ENCODE measurements at regions not wholly inside any gene's neighbourhood (a gene's known extent, or its start where the extent isn't known, plus 50 kb on each side); places are given as distances from the start of the nearest gene placed in this dataset.
A peak's percentile ranks its signal among the peaks of the same experiment; 100 is the strongest.

- no peak for DNase-seq
- Mint-ChIP-seq H3K9me3 (no peaks in the 10 kb centered on the region), H3K36me3 (ENCODE audit: low read depth) (no peaks in the 10 kb centered on the region), H3K27me3 (peaks cover 2% of the 10 kb centered on the region), H3K4me3 (no peak overlapping the region), H3K4me1 (peaks cover 1% of the 10 kb centered on the region), H3K27ac (no peak overlapping the region)
- ChIA-PET POLR2A (no interaction called here), CTCF (no interaction called here)
Observed at GRCh38 chr7:135844903-135845302, 96.3 kb upstream of the FAM180A start.

- ChIA-PET CTCF (interaction anchor here (0.6 kb wide), 1 partner anchor 17 kb away, joined by 3 read pairs; no protein-coding TSS in a partner anchor), POLR2A (no interaction called here)
- H3K9me3 Mint-ChIP-seq, result no peaks in the 10 kb centered on the region
- H3K36me3 Mint-ChIP-seq (ENCODE audit: low read depth), result no peaks in the 10 kb centered on the region
- no peak overlapping the region for H3K4me3 Mint-ChIP-seq
- H3K4me1 Mint-ChIP-seq, result peaks cover 1% of the 10 kb centered on the region
- peaks cover 2% of the 10 kb centered on the region for H3K27me3 Mint-ChIP-seq
- no peak for DNase-seq
- no peak overlapping the region for H3K27ac Mint-ChIP-seq
Observed at GRCh38 chr7:135843214-135843613, 94.6 kb upstream of the FAM180A start.

- ChIA-PET POLR2A (no interaction called here), CTCF (no interaction called here)
- Mint-ChIP-seq H3K4me1 (peaks cover 1% of the 10 kb centered on the region), H3K9me3 (no peaks in the 10 kb centered on the region), H3K36me3 (ENCODE audit: low read depth) (no peaks in the 10 kb centered on the region), H3K27ac (no peak overlapping the region), H3K27me3 (peaks cover 2% of the 10 kb centered on the region), H3K4me3 (no peak overlapping the region)
- DNase-seq, result no peak
Observed at GRCh38 chr7:135842446-135843179, 94.0 kb upstream of the FAM180A start.

GRCh38 chr7:135840591-135840990 is 92.0 kb upstream of the FAM180A start:
- POLR2A ChIA-PET, result no interaction called here
- no peak overlapping the region for H3K4me3 Mint-ChIP-seq

DNA sequence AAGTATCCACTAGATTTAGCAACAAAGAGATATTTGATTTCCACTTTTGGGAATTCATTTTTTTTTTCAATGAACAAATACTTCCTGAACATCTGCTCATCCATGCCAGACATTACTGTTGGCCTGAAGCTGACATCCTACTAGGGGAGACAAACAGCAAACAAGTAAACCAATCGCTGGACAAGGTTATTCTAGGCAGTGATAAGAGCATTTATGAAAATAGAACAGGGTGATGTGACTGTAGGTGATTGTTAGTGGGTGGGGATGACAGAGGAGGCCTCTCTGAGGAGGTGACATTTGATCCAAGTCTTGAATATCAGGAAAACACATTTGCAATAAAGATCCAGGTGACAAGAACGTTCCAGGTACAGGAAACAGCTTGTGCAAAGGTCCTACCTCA is 89.1 kb upstream of the FAM180A start:
- Mint-ChIP-seq H3K4me3 (no peak overlapping the region), H3K9me3 (no peaks in the 10 kb centered on the region), H3K4me1 (no peaks in the 10 kb centered on the region), H3K27ac (no peak overlapping the region), H3K27me3 (peaks cover 2% of the 10 kb centered on the region), H3K36me3 (ENCODE audit: low read depth) (no peaks in the 10 kb centered on the region)
- CTCF ChIA-PET, result interaction anchor here (0.8 kb wide), 1 partner anchor 31 kb away, joined by 3 read pairs; no protein-coding TSS in a partner anchor
- DNase-seq, result no peak
- POLR2A ChIA-PET, result no interaction called here

More at GRCh38 chr7:135840591-135840990, 92.0 kb upstream of the FAM180A start:
- no peaks in the 10 kb centered on the region for H3K36me3 Mint-ChIP-seq (ENCODE audit: low read depth)
- CTCF ChIA-PET, result no interaction called here
- H3K4me1 Mint-ChIP-seq, result peaks cover 1% of the 10 kb centered on the region
- no peak for DNase-seq
- H3K27ac Mint-ChIP-seq, result no peak overlapping the region
- no peaks in the 10 kb centered on the region for H3K9me3 Mint-ChIP-seq
- H3K27me3 Mint-ChIP-seq, result peaks cover 2% of the 10 kb centered on the region

GRCh38 chr7:135834266-135834665 is 85.7 kb upstream of the FAM180A start:
- Mint-ChIP-seq H3K9me3 (no peaks in the 10 kb centered on the region), H3K36me3 (ENCODE audit: low read depth) (no peaks in the 10 kb centered on the region), H3K4me1 (peaks cover 13% of the 10 kb centered on the region), H3K27ac (no peak overlapping the region), H3K4me3 (no peak overlapping the region), H3K27me3 (no peaks in the 10 kb centered on the region)
- ChIA-PET CTCF (interaction anchor here (0.6 kb wide), 1 partner anchor 185 kb away, joined by 3 read pairs; no protein-coding TSS in a partner anchor), POLR2A (no interaction called here)
- DNase-seq, result no peak

DNA sequence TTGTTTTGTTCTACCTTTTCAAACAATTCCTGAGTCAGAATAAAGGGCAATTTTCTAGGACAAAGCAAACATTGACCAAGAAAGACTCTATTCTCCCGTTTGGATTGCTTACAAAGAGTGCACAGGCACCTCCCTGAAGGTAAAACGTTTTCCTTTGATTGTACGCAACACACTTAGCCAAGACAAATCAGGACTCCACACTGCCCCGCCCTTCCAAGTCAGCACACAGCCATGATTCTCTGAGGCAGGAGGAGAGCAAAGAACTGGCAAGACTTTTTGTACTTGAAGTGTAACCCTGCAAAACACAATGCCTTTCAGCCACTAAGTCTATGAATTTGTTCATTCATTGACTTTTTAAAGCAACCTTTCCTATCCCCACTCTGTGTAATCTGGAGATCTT is 85.0 kb upstream of the FAM180A start:
- H3K4me3 Mint-ChIP-seq, result no peak overlapping the region
- POLR2A ChIA-PET, result no interaction called here

DNA sequence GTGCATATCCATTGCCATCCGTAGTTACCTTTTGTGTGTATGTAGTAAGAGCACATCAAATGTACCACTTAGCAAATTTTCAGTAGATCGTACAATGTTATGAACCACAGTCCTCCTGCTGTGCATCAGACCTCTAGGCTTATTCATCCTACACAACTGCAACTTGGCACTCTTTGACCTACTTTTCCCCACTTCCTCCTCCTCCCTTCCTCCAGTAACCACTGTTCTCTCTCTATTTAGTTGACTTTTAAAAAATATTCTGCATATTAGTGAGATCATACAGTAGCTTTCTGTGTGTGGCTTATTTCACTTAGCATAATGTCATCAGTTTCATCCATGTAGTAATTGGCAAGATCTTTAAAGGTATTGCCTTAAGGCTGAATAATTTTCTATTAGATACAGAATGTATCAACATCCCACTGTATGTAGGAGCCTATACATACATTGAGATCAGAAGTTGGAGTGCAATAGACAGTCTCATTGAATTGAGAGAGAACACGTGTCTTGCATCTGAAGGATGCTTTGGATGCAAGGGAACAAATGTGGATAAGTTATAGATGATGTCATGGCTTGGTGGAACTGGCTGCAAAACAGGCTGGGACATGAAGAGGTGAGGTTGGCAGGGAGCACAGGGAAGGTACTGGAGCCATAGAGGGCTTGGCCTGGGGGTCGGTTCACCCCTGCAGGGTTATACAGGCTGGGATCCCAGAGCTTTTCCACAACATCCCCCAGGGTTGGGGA is 83.0 kb upstream of the FAM180A start:
- ChIA-PET POLR2A (no interaction called here), CTCF (no interaction called here)
- no peak for DNase-seq

More for the DNA sequence above, 85.0 kb upstream of the FAM180A start:
- Mint-ChIP-seq H3K9me3 (no peaks in the 10 kb centered on the region), H3K36me3 (ENCODE audit: low read depth) (no peaks in the 10 kb centered on the region), H3K4me1 (peaks cover 13% of the 10 kb centered on the region), H3K27ac (no peak overlapping the region), H3K27me3 (no peaks in the 10 kb centered on the region)
- CTCF ChIA-PET, result no interaction called here
- no peak for DNase-seq

GRCh38 chr7:135828604-135829003 is 80.0 kb upstream of the FAM180A start:
- Mint-ChIP-seq H3K27me3 (no peaks in the 10 kb centered on the region), H3K4me1 (peaks cover 13% of the 10 kb centered on the region), H3K27ac (no peak overlapping the region), H3K36me3 (ENCODE audit: low read depth) (no peaks in the 10 kb centered on the region), H3K4me3 (no peak overlapping the region), H3K9me3 (no peaks in the 10 kb centered on the region)
- DNase-seq, result no peak
- ChIA-PET CTCF (no interaction called here), POLR2A (no interaction called here)

More for the DNA sequence above, 83.0 kb upstream of the FAM180A start:
- Mint-ChIP-seq H3K4me3 (no peak overlapping the region), H3K27me3 (no peaks in the 10 kb centered on the region), H3K9me3 (no peaks in the 10 kb centered on the region), H3K27ac (peak overlapping the region; percentile 58), H3K4me1 (peaks cover 13% of the 10 kb centered on the region), H3K36me3 (ENCODE audit: low read depth) (no peaks in the 10 kb centered on the region)

GRCh38 chr7:135827391-135827790 is 78.8 kb upstream of the FAM180A start:
- POLR2A ChIA-PET, result no interaction called here
- H3K36me3 Mint-ChIP-seq (ENCODE audit: low read depth), result no peaks in the 10 kb centered on the region
- H3K9me3 Mint-ChIP-seq, result no peaks in the 10 kb centered on the region
- DNase-seq, result no peak
- H3K27me3 Mint-ChIP-seq, result no peaks in the 10 kb centered on the region
- H3K27ac Mint-ChIP-seq, result no peak overlapping the region
- H3K4me1 Mint-ChIP-seq, result peaks cover 13% of the 10 kb centered on the region
- H3K4me3 Mint-ChIP-seq, result no peak overlapping the region
- CTCF ChIA-PET, result no interaction called here

- no peak overlapping the region for H3K4me3 Mint-ChIP-seq
- no peak for DNase-seq
- no peak overlapping the region for H3K27ac Mint-ChIP-seq
- H3K27me3 Mint-ChIP-seq, result no peaks in the 10 kb centered on the region
- ChIA-PET CTCF (no interaction called here), POLR2A (no interaction called here)
- H3K36me3 Mint-ChIP-seq (ENCODE audit: low read depth), result no peaks in the 10 kb centered on the region
- no peaks in the 10 kb centered on the region for H3K4me1 Mint-ChIP-seq
- no peaks in the 10 kb centered on the region for H3K9me3 Mint-ChIP-seq
Observed at GRCh38 chr7:135825406-135825805, 76.8 kb upstream of the FAM180A start.

DNA sequence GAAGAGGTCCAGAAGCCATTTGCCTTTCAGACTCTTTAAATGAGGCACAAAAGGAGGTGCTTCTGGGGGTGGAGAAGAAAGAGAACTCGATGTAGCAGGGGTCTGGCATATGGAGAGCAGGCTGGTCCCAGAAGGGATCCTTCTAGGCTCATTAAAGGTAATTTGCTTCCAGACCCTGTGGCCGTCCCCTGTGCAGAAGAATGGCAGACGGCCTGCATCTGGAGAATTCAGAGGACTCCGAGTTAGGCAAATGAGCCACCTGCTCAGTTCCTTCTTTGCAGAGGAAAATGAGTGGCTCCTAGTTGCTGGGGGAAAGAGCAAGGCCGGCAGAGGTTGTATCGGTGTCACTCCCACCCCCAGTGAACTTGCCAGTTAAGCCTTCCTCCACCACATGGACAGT is 73.8 kb upstream of the FAM180A start:
- Mint-ChIP-seq H3K36me3 (ENCODE audit: low read depth) (no peaks in the 10 kb centered on the region), H3K9me3 (no peaks in the 10 kb centered on the region), H3K27me3 (peaks cover 2% of the 10 kb centered on the region), H3K4me1 (no peaks in the 10 kb centered on the region), H3K4me3 (no peak overlapping the region), H3K27ac (no peak overlapping the region)
- no peak for DNase-seq
- POLR2A ChIA-PET, result no interaction called here
- CTCF ChIA-PET, result no interaction called here

DNA sequence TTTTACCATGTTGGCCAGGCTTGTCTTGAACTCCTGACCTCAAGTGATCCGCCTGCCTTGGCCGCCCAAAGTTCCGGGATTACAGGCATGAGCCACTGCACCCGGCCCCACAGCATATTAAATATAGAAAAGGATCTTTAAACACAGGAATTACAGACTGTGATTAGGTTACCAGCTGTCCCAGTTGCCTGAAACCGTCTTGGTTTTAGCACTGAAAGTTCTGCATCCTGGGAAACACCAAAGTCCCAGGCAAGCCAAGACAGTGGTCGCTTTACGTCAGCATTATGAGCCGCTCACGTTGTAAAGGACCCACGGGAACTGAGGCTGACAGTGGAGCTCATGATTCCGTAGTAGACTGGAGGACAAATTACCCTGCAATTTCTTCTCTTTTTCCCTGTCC is 69.0 kb upstream of the FAM180A start:
- ChIA-PET POLR2A (no interaction called here), CTCF (no interaction called here)
- Mint-ChIP-seq H3K27me3 (peaks cover 2% of the 10 kb centered on the region), H3K9me3 (no peaks in the 10 kb centered on the region), H3K4me1 (no peaks in the 10 kb centered on the region), H3K36me3 (ENCODE audit: low read depth) (no peaks in the 10 kb centered on the region), H3K27ac (no peak overlapping the region), H3K4me3 (no peak overlapping the region)
- no peak for DNase-seq
